Fibroblast of lung (primary cell): ENCODE measurements at regions not wholly inside any gene's neighbourhood (a gene's known extent, or its start where the extent isn't known, plus 50 kb on each side); places are given as distances from the start of the nearest gene placed in this dataset.

Experiments used
- DNase-seq, 2 donors: peaks; one replicate each; pipeline versions ENCODE4 v3.0.0 to v3.0.0-alpha.2; 2010; ENCODE audit warnings: low read depth in 2 of 2
- H2AFZ ChIP-seq: 2 replicates; pipeline ENCODE4 v1.5.1; 2012; ENCODE audit warnings: low read length, control low read depth, inconsistent platforms
- H3K27ac ChIP-seq: 2 replicates; pipeline ENCODE4 v1.5.1; 2011; ENCODE audit warnings: low read length, control low read depth; ENCODE audit not compliant: insufficient read depth
- H3K27me3 ChIP-seq: 2 replicates; pipeline ENCODE4 v1.5.1; 2011; ENCODE audit warnings: mild to moderate bottlenecking, low read length; ENCODE audit not compliant: control insufficient read depth, insufficient read depth
- H3K36me3 ChIP-seq: 2 replicates; pipeline ENCODE4 v1.5.1; 2011; ENCODE audit warnings: low read length; ENCODE audit not compliant: control insufficient read depth, insufficient read depth
- H3K4me1 ChIP-seq: 2 replicates; pipeline ENCODE4 v1.5.1; 2011; ENCODE audit warnings: low read length; ENCODE audit not compliant: control insufficient read depth, insufficient read depth; ENCODE audit errors: extremely low read depth
- H3K4me2 ChIP-seq: 2 replicates; pipeline ENCODE4 v1.5.1; 2011; ENCODE audit warnings: low read length, control low read depth; ENCODE audit not compliant: insufficient read depth; ENCODE audit errors: extremely low read depth
- H3K4me3 ChIP-seq, 4 experiments: fragments of 200-600 bp in 1 of 4; sonication (generic) in 1 of 4; replicated peaks in 1 of 4; 2 replicates each; pipeline ENCODE4 v1.5.1; 2011 to 2016; ENCODE audit warnings: low read length in 4 of 4, low read depth in 3 of 4, mild to moderate bottlenecking in 3 of 4, control low read depth in 2 of 4, inconsistent platforms in 1 of 4, mixed read lengths in 1 of 4; ENCODE audit not compliant: insufficient read depth in 1 of 4; ENCODE audit errors: control extremely low read depth in 1 of 4
- H3K79me2 ChIP-seq: 2 replicates; pipeline ENCODE4 v1.5.1; 2012; ENCODE audit warnings: mild to moderate bottlenecking, low read length, inconsistent platforms; ENCODE audit not compliant: control insufficient read depth, insufficient read depth
- H3K9ac ChIP-seq: 2 replicates; pipeline ENCODE4 v1.5.1; 2011; ENCODE audit warnings: mild to moderate bottlenecking, low read length, control low read depth; ENCODE audit not compliant: insufficient read depth
- H3K9me3 ChIP-seq: 2 replicates; pipeline ENCODE4 v1.5.1; 2012; ENCODE audit warnings: low read depth, low read length; ENCODE audit not compliant: control insufficient read depth, insufficient read depth
- H4K20me1 ChIP-seq: 2 replicates; pipeline ENCODE4 v1.5.1; 2011; ENCODE audit warnings: low read length; ENCODE audit not compliant: control insufficient read depth, insufficient read depth; ENCODE audit errors: extremely low read depth
- CTCF ChIP-seq, 2 donors: IDR thresholded peaks in 1 of 2; conservative IDR thresholded peaks in 1 of 2; 1 replicate in 1 of 2; 2 replicates in 1 of 2; pipeline ENCODE4 v1.5.1; 2011 to 2012; ENCODE audit warnings: low read length in 2 of 2, control low read depth in 1 of 2, inconsistent platforms in 1 of 2, low read depth in 1 of 2, mild to moderate bottlenecking in 1 of 2
- EZH2 ChIP-seq: IDR thresholded peaks from 2 replicates; pipeline ENCODE4 v1.5.1; 2012; ENCODE audit warnings: low read length, control low read depth, mild to moderate bottlenecking; ENCODE audit errors: missing control alignments

- H2AFZ ChIP-seq, result no peak overlapping the region
Observed at GRCh38 chr4:152045449-152045806, 284.6 kb upstream of the GATB start.

GRCh38 chr4:152044331-152045036 lies 283.7 kb upstream of the GATB start:
- H3K9me3 ChIP-seq, result no peaks in the 10 kb centered on the region
- TF ChIP-seq EZH2, result no peak
- TF ChIP-seq CTCF (conservative IDR thresholded peaks at IDR 0.05 in 1 of 2, IDR thresholded peaks at IDR 0.05 in 1 of 2; ENCODE audit: low read depth in 1 of 2, low read length in 2 of 2), result no peak
- no peak overlapping the region for H3K4me3 ChIP-seq
- H3K4me1 ChIP-seq, result no peaks in the 10 kb centered on the region
- H4K20me1 ChIP-seq, result no peaks in the 10 kb centered on the region
- H3K27me3 ChIP-seq, result peaks cover 2% of the 10 kb centered on the region
- DNase-seq, result no peak
- H3K36me3 ChIP-seq, result no peaks in the 10 kb centered on the region
- H3K4me2 ChIP-seq, result no peak overlapping the region
- H2AFZ ChIP-seq, result no peak overlapping the region
- no peak overlapping the region for H3K27ac ChIP-seq
- no peaks in the 10 kb centered on the region for H3K79me2 ChIP-seq
- H3K9ac ChIP-seq, result no peak overlapping the region

More at GRCh38 chr4:152045449-152045806, 284.6 kb upstream of the GATB start:
- Histone ChIP-seq H4K20me1 (no peaks in the 10 kb centered on the region), H3K9me3 (no peaks in the 10 kb centered on the region), H3K9ac (no peak overlapping the region), H3K4me2 (no peak overlapping the region), H3K4me3 (no peak overlapping the region), H3K79me2 (no peaks in the 10 kb centered on the region), H3K36me3 (no peaks in the 10 kb centered on the region), H3K27ac (no peak overlapping the region), H3K4me1 (no peaks in the 10 kb centered on the region), H3K27me3 (peaks cover 2% of the 10 kb centered on the region)
- no peak for DNase-seq
- TF ChIP-seq CTCF (conservative IDR thresholded peaks at IDR 0.05 in 1 of 2, IDR thresholded peaks at IDR 0.05 in 1 of 2; ENCODE audit: low read depth in 1 of 2, low read length in 2 of 2), result no peak
- TF ChIP-seq EZH2, result no peak

GRCh38 chr4:152041295-152041694 lies 280.5 kb upstream of the GATB start:
- Histone ChIP-seq H3K4me3 (no peak overlapping the region), H3K27ac (no peak overlapping the region), H3K4me1 (peaks cover 5% of the 10 kb centered on the region), H3K9ac (no peak overlapping the region), H3K27me3 (peaks cover 2% of the 10 kb centered on the region), H4K20me1 (no peaks in the 10 kb centered on the region), H2AFZ (no peak overlapping the region), H3K79me2 (no peaks in the 10 kb centered on the region), H3K36me3 (no peaks in the 10 kb centered on the region), H3K9me3 (no peaks in the 10 kb centered on the region), H3K4me2 (no peak overlapping the region)
- TF ChIP-seq EZH2 (no peak), CTCF (conservative IDR thresholded peaks at IDR 0.05 in 1 of 2, IDR thresholded peaks at IDR 0.05 in 1 of 2; ENCODE audit: low read depth in 1 of 2, low read length in 2 of 2) (no peak)
- no peak for DNase-seq
